Posterior vena cava (tissue), 2 donors: ENCODE measurements at regions not wholly inside any gene's neighbourhood (a gene's known extent, or its start where the extent isn't known, plus 50 kb on each side); places are given as distances from the start of the nearest gene placed in this dataset.
"Not testable (repeated sequence)": the region's sequence is repeated elsewhere in the genome, so short reads cannot be mapped to it uniquely, and the experiment has no call there.

Experiments used
- DNase-seq: peaks from one replicate; pipeline ENCODE4 v3.0.0-alpha.2; 2020; ENCODE audit warnings: low spot score
- intact Hi-C, 2 donors: fragments of 100-400 bp; cut with DNase I; formaldehyde crosslinking; loops; one replicate each; pipeline versions ENCODE4 v1.14.1 to v1.14.2; 2022 to 2023
- donor health status: DM: yes; HTN: yes; CAD: no.
- donor health status: DM: yes; HTN: yes; CAD: no.

- intact Hi-C loops: no loop called here
Measured at GRCh38 chr21:22791376-22791775, 1793.2 kb downstream of the NCAM2 start.

GRCh38 chr21:22791986-22792560 is 1793.9 kb downstream of the NCAM2 start:
- intact Hi-C loops: no loop called here
- no peak for DNase-seq

More at GRCh38 chr21:22791376-22791775, 1793.2 kb downstream of the NCAM2 start:
- no peak for DNase-seq

- intact Hi-C loops: no loop called here
- DNase-seq: no peak
Measured at GRCh38 chr21:22795091-22795490, 1796.9 kb downstream of the NCAM2 start.

- DNase-seq: no peak
- intact Hi-C loops: no loop called here
Measured at GRCh38 chr21:22795644-22796043, 1797.4 kb downstream of the NCAM2 start.

- intact Hi-C loops: no loop called here
- DNase-seq: no peak
Measured at GRCh38 chr21:22796147-22796546, 1797.9 kb downstream of the NCAM2 start.

- intact Hi-C loops: no loop called here
- DNase-seq: no peak
Measured at GRCh38 chr21:22804151-22804550, 1805.9 kb downstream of the NCAM2 start.

- intact Hi-C loops: no loop called here
- no peak for DNase-seq
Measured at GRCh38 chr21:22806278-22806677, 1808.1 kb downstream of the NCAM2 start.

- no peak for DNase-seq
- intact Hi-C loops: no loop called here
Measured at GRCh38 chr21:22813201-22813600, 1815.0 kb downstream of the NCAM2 start.

- intact Hi-C loops, DNase-seq: not testable (repeated sequence)
Measured at GRCh38 chr21:22818681-22819485, 1820.7 kb downstream of the NCAM2 start.

GRCh38 chr21:22827422-22827821 is 1829.2 kb downstream of the NCAM2 start:
- DNase-seq: no peak
- intact Hi-C loops: no loop called here

GRCh38 chr21:22842875-22843274 is 1844.7 kb downstream of the NCAM2 start:
- DNase-seq: no peak
- intact Hi-C loops: no loop called here

GRCh38 chr21:22855581-22855980 is 1857.4 kb downstream of the NCAM2 start:
- DNase-seq: no peak
- intact Hi-C loops: no loop called here

- DNase-seq: no peak
- intact Hi-C loops: no loop called here
Measured at GRCh38 chr21:22871692-22872091, 1873.5 kb downstream of the NCAM2 start.

- intact Hi-C loops: no loop called here
- DNase-seq: no peak
Measured at GRCh38 chr21:22880573-22880972, 1882.4 kb downstream of the NCAM2 start.

GRCh38 chr21:22881131-22881530 is 1882.9 kb downstream of the NCAM2 start:
- DNase-seq: no peak
- intact Hi-C loops: no loop called here

- intact Hi-C loops: no loop called here
- no peak for DNase-seq
Measured at GRCh38 chr21:22885079-22885478, 1886.9 kb downstream of the NCAM2 start.

- DNase-seq: no peak
- intact Hi-C loops: no loop called here
Measured at GRCh38 chr21:22885614-22886013, 1887.4 kb downstream of the NCAM2 start.

- DNase-seq: no peak
- intact Hi-C loops: no loop called here
Measured at GRCh38 chr21:22889445-22889844, 1891.2 kb downstream of the NCAM2 start.

GRCh38 chr21:22890656-22891055 is 1892.4 kb downstream of the NCAM2 start:
- no peak for DNase-seq
- intact Hi-C loops: no loop called here

GRCh38 chr21:22892028-22892427 is 1893.8 kb downstream of the NCAM2 start:
- intact Hi-C loops: no loop called here
- no peak for DNase-seq

GRCh38 chr21:22892740-22893139 is 1894.5 kb downstream of the NCAM2 start:
- DNase-seq: no peak
- intact Hi-C loops: no loop called here
